Adipocyte (in vitro differentiated cells): ENCODE measurements at regions not wholly inside any gene's neighbourhood (a gene's known extent, or its start where the extent isn't known, plus 50 kb on each side); places are given as distances from the start of the nearest gene placed in this dataset.
"Not testable (repeated sequence)": the region's sequence is repeated elsewhere in the genome, so short reads cannot be mapped to it uniquely, and the experiment has no call there.

Source experiments
- DNase-seq: peaks from one replicate; pipeline ENCODE4 v3.0.0-alpha.2; 2015; ENCODE audit warnings: low read depth
- H3K27me3 ChIP-seq: replicated peaks from 2 replicates; pipeline ENCODE4 v1.7.0; 2013; ENCODE audit warnings: mild to moderate bottlenecking, low read length, moderate library complexity; ENCODE audit not compliant: control insufficient read depth, insufficient read depth
- H3K36me3 ChIP-seq: 2 replicates; pipeline ENCODE4 v1.7.0; 2013; ENCODE audit warnings: low read length, mild to moderate bottlenecking, moderate library complexity; ENCODE audit not compliant: control insufficient read depth, insufficient read depth, severe bottlenecking
- H3K4me1 ChIP-seq: 2 replicates; pipeline ENCODE4 v1.7.0; 2013; ENCODE audit warnings: mild to moderate bottlenecking, low read length, moderate library complexity; ENCODE audit not compliant: control insufficient read depth, insufficient read depth
- H3K4me3 ChIP-seq: 2 replicates; pipeline ENCODE4 v1.7.0; 2013; ENCODE audit warnings: mild to moderate bottlenecking, low read length, moderate library complexity
- H3K9ac ChIP-seq: 2 replicates; pipeline ENCODE4 v1.7.0; 2013; ENCODE audit warnings: mild to moderate bottlenecking, low read length, moderate library complexity
- H3K9me3 ChIP-seq: 2 replicates; pipeline ENCODE4 v1.7.0; 2013; ENCODE audit warnings: mild to moderate bottlenecking, low read length, moderate library complexity; ENCODE audit not compliant: control insufficient read depth

DNA sequence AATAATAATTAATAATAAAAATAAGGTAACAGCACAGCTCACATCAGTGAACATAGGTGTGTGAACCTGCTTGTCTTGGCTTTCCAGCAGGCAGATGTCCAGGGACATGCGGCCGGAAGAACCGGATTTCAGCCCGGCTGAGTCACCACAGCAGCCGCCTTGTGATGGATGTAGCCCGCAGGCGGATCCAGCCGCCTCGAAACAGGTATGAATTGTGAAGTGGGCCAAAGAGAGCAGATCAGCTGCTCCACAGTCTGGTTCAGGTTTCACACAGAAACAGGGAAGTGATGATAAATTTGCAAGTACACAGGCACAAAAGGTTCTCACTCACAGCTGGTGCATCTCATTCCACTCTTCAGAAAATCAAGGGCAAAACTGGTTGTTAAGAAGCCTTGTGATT, 55.1 kb downstream of the ID4 start:
- Histone ChIP-seq H3K4me1 (peaks cover 4% of the 10 kb centered on the region), H3K4me3 (no peak overlapping the region), H3K36me3 (no peaks in the 10 kb centered on the region), H3K9ac (no peak overlapping the region), H3K9me3 (no peaks in the 10 kb centered on the region), H3K27me3 (no peaks in the 10 kb centered on the region)
- no peak for DNase-seq

DNA sequence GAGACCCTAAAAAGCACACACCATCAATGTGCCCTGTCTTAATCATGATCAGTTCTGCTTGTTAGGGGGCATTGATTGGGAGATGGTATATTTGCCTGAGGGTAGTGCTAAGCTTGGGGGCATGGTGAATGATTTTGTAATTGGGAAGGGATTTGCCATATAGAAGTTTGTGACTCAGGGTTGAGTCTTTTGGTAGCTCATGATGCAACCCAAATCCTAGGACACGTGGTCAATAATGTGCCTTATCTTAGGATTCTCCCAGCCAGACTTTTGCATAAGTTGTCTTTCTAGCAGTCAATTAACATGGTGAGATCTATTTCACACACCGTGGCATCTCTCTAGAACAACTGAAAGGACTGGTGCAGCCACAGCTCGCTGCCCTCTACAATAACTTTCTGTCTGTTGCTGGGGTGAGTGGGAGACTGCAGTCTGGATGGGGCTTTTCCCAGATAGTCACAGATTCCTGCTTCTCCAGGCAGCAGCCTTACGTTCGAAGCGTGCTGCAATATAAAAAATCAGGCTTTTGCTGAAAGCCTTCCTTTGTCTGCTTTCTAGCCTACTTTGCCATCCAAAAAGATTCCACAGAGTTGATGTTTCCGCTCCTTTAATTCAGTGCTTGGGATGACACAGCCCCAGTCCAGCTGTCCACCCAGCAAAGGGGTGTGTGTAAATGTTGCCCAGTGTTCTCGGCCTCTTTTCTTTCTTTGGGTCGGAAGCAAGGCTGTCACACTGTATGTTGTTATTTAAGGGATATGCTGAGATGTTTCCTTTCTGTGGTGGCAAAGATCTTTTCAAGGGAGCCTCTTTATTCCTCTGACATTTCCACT, 58.9 kb downstream of the ID4 start:
- Histone ChIP-seq H3K36me3 (no peaks in the 10 kb centered on the region), H3K9ac (no peak overlapping the region), H3K4me3 (no peak overlapping the region), H3K27me3 (no peaks in the 10 kb centered on the region), H3K9me3 (no peaks in the 10 kb centered on the region), H3K4me1 (peaks cover 9% of the 10 kb centered on the region)
- DNase-seq = no peak

DNA sequence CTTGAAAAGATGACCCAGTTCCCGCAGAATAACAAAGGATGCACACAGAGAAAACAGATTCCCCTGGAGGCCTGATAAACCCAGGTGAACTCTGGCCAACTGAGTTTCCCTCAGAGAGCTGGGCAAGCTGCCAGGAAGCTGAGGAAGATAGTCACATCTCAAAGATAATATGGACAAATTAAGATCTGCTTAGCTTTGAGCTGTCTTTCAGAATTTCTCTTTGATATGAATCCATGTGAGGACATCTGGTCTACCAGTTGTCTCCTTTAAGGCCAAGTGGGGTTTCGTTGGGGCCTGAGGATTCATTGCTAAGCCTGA, 59.5 kb downstream of the ID4 start:
- no peaks in the 10 kb centered on the region for H3K36me3 ChIP-seq
- no peaks in the 10 kb centered on the region for H3K9me3 ChIP-seq
- peaks cover 9% of the 10 kb centered on the region for H3K4me1 ChIP-seq
- DNase-seq = no peak
- no peak overlapping the region for H3K9ac ChIP-seq
- H3K4me3 ChIP-seq = no peak overlapping the region
- H3K27me3 ChIP-seq = no peaks in the 10 kb centered on the region

- Histone ChIP-seq H3K36me3 (no peaks in the 10 kb centered on the region), H3K9me3 (no peaks in the 10 kb centered on the region), H3K27me3 (no peaks in the 10 kb centered on the region), H3K9ac (no peak overlapping the region), H3K4me1 (peaks cover 9% of the 10 kb centered on the region), H3K4me3 (no peak overlapping the region)
- DNase-seq = no peak
These were observed 61.1 kb downstream of the ID4 start for GRCh38 chr6:19898141-19898740.

DNA sequence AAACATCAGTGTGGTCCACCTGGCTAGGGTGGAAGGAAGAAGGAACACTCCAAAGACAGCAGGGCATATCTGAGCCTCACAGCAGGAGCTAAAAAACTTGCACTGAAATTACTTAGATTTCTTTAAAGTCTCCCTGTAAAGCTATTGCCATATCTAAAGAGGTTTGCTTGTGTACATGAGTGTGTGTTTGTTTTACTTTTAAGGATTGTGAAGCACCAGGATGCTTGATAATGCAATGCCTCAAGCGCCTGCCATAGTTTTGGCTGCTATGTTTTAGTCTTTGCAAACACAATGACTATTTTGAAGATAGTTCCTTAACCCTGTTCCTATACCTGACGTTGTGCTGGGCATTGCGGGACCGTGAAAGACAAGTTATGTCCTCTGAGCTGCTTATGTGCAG, 65.0 kb downstream of the ID4 start:
- DNase-seq = no peak
- H3K9me3 ChIP-seq = no peaks in the 10 kb centered on the region
- peaks cover 15% of the 10 kb centered on the region for H3K4me1 ChIP-seq
- H3K27me3 ChIP-seq = no peaks in the 10 kb centered on the region
- no peak overlapping the region for H3K9ac ChIP-seq
- no peak overlapping the region for H3K4me3 ChIP-seq
- H3K36me3 ChIP-seq = no peaks in the 10 kb centered on the region

DNA sequence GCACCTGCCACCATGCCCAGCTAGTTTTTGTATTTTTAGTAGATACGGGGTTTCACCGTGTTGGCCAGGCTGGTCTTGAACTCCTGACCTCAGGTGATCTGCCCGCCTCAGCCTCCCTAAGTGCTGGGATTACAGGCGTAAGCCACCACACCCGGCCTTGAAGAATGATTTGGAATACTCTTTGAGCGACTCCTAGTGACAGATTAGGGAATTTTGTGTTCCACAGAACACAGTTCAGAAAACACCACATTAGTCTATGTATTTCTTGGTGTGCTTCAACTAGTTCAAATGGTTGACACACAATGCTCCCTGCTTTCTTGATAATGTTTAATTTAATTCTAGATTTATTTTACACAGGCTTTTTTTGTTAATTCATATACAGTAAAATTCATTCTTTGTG, 67.2 kb downstream of the ID4 start:
- H3K9ac ChIP-seq, H3K27me3 ChIP-seq, H3K9me3 ChIP-seq, DNase-seq, H3K4me3 ChIP-seq, H3K36me3 ChIP-seq: not testable (repeated sequence)
- peaks cover 15% of the 10 kb centered on the region for H3K4me1 ChIP-seq

- Histone ChIP-seq H3K4me3 (no peak overlapping the region), H3K27me3 (no peaks in the 10 kb centered on the region), H3K9ac (no peak overlapping the region), H3K9me3 (no peaks in the 10 kb centered on the region), H3K36me3 (no peaks in the 10 kb centered on the region), H3K4me1 (peaks cover 11% of the 10 kb centered on the region)
- no peak for DNase-seq
These were observed 68.4 kb downstream of the ID4 start for GRCh38 chr6:19905584-19905983.

DNA sequence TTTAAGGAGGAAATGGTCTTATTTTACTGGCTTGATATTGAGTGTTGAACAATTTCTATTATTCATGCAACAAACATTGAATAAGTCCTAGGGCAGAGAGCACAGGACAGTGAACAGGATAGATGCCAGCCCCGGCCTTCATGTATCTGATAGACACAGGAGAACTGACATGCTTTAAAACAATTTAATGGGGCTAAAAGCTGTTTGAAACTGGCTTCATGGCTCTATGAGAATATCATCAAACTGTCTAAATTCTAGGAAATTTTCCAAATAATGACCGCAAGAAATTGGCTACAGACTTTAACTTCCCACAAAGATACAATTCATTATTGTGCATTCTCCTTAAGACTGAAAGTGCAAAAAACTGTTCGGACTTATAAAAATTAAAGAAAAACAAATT, 69.0 kb downstream of the ID4 start:
- H3K9me3 ChIP-seq = no peaks in the 10 kb centered on the region
- no peaks in the 10 kb centered on the region for H3K36me3 ChIP-seq

DNA sequence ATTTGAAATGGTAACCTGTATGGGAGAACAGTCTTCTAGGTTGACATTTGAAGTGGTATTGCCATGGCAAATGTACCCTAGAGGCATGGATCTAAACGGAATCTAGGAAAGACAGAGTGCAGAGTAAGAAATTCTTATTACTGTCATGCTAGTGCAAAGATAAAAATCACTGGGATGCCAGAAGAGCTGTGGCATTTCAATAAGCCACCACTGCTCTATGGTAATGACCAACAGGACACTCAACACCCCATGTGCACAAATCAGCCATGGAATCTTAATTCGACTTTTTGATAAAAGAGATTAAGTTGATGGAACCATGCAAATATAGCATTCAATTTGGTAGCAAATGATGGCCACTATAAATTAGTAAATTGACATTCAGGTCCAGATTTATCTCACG, 74.1 kb downstream of the ID4 start:
- H3K9me3 ChIP-seq = peaks cover 19% of the 10 kb centered on the region
- H3K4me1 ChIP-seq = peaks cover 3% of the 10 kb centered on the region
- no peak overlapping the region for H3K9ac ChIP-seq

More for the DNA sequence above, 69.0 kb downstream of the ID4 start:
- H3K27me3 ChIP-seq = no peaks in the 10 kb centered on the region
- no peak overlapping the region for H3K4me3 ChIP-seq
- no peak overlapping the region for H3K9ac ChIP-seq
- H3K4me1 ChIP-seq = peaks cover 11% of the 10 kb centered on the region
- DNase-seq = no peak

DNA sequence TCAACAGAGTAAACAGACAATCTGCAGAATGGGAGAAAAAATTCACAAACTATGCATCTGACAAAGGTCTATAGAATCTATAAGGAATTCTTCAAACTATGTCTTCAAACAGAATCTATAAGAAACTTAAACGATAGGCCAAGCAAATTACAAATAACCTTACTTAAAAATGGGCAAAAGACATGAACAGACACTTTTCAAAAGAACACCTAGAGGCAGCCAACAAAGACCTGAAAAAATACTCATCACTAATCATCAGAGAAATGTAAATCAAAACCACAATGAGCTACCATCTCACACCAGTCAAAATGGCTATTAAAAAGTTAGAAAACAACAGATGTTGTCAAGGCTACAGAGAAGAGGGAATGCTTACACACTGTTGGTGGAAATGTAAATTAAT, 81.3 kb downstream of the ID4 start:
- Histone ChIP-seq H3K9ac (no peak overlapping the region), H3K36me3 (no peaks in the 10 kb centered on the region), H3K4me3 (no peak overlapping the region), H3K27me3 (no peaks in the 10 kb centered on the region), H3K4me1 (no peaks in the 10 kb centered on the region), H3K9me3 (peaks cover 43% of the 10 kb centered on the region)
- no peak for DNase-seq

More for the DNA sequence above, 74.1 kb downstream of the ID4 start:
- Histone ChIP-seq H3K27me3 (no peaks in the 10 kb centered on the region), H3K4me3 (no peak overlapping the region), H3K36me3 (no peaks in the 10 kb centered on the region)
- no peak for DNase-seq

DNA sequence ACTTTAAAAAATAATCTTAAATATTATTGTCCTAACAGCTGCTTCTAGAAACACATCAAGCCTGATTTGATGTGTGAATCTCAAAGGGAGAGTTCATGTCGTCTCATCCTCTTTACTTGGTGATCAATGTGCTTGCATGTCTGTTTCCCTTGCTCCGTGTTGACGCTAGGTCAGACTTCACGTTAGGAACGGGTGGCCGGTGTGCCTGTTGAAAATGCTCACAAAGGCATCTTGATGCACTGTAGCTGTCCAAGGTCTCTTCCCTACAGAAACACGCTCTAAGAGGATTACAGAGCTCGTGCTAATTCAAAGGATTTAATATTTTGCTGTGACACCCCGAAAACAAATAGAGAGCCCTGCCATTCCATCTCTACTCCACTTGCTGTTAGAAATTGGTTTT, 84.6 kb downstream of the ID4 start:
- Histone ChIP-seq H3K36me3 (no peaks in the 10 kb centered on the region), H3K4me3 (no peak overlapping the region), H3K27me3 (no peaks in the 10 kb centered on the region), H3K4me1 (no peaks in the 10 kb centered on the region), H3K9ac (no peak overlapping the region), H3K9me3 (peaks cover 19% of the 10 kb centered on the region)
- DNase-seq = no peak

DNA sequence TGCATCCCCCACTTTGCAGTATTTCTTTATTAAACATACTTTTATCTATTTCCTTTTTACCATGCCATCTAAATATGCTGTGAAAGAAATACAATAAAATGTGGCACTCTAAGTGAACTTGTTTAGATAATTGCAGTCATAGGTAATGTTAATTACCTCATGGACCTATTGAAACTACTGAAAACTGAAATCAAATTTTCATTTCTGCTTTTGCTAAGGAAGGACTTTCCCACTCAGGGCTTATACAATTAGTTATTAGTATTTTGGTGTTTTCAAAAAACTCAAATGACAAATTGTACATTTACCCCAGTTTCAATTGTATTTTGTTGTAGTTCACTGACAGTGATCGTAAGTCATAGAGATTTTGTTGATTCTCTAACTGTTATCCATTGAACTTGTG, 88.4 kb downstream of the ID4 start:
- H3K4me3 ChIP-seq = no peak overlapping the region
- H3K9ac ChIP-seq = no peak overlapping the region
- no peaks in the 10 kb centered on the region for H3K36me3 ChIP-seq
- H3K4me1 ChIP-seq = no peaks in the 10 kb centered on the region
- H3K9me3 ChIP-seq = no peaks in the 10 kb centered on the region
- no peak for DNase-seq
- no peaks in the 10 kb centered on the region for H3K27me3 ChIP-seq
